ENCODE measurements at regions not wholly inside any gene's neighbourhood (a gene's known extent, or its start where the extent isn't known, plus 50 kb on each side); places are given as distances from the start of the nearest gene placed in this dataset.

DNA sequence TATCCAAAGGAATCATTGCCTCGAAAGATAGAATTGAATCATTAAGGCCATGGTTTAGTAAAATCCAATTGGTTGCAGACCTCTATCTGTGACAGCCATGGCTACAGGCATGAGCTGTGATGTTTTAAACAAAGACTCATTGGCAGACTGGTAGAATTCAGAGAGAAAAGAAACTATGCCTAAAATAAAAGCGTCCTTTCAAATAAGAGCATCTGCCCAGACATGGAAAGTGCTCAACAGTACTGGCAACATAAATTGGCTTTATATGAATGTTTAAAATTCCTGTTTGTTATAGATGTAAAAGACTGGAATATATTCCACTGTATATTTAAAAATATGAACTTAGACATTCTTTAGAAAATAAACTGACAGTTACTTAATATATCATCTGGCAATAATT lies 2034.2 kb downstream of the LRRC4C start:
- TF ChIP-seq, protein P1, sequence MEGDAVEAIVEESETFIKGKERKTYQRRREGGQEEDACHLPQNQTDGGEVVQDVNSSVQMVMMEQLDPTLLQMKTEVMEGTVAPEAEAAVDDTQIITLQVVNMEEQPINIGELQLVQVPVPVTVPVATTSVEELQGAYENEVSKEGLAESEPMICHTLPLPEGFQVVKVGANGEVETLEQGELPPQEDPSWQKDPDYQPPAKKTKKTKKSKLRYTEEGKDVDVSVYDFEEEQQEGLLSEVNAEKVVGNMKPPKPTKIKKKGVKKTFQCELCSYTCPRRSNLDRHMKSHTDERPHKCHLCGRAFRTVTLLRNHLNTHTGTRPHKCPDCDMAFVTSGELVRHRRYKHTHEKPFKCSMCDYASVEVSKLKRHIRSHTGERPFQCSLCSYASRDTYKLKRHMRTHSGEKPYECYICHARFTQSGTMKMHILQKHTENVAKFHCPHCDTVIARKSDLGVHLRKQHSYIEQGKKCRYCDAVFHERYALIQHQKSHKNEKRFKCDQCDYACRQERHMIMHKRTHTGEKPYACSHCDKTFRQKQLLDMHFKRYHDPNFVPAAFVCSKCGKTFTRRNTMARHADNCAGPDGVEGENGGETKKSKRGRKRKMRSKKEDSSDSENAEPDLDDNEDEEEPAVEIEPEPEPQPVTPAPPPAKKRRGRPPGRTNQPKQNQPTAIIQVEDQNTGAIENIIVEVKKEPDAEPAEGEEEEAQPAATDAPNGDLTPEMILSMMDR (IDR thresholded peaks at IDR 0.05): no peak
- TF ChIP-seq POLR2A (IDR thresholded peaks at IDR 0.05): no peak

Measured in uterus (tissue), 2 donors.